ENCODE measurements at regions not wholly inside any gene's neighbourhood (a gene's known extent, or its start where the extent isn't known, plus 50 kb on each side); places are given as distances from the start of the nearest gene placed in this dataset.

DNA sequence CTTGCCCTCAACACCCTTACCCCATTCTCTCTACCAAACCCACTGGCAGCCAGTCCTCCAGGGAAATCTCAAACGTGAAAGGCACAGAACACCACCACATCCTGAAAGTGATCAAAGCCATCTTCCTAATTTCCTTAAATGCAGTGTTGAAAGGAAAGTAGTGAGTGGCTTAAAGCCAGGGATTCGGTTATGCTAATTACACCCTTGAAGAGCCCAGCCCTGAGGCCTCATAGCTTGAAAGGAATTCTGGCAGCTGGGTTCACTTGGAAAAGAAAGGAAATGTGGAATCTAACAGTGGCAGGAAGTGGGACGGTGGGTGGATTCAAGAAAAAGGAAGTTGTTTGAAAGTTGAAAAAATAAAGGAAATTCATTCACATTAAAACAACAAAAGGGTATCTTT, 73.0 kb upstream of the FICD start:
- TF ChIP-seq, protein P1, sequence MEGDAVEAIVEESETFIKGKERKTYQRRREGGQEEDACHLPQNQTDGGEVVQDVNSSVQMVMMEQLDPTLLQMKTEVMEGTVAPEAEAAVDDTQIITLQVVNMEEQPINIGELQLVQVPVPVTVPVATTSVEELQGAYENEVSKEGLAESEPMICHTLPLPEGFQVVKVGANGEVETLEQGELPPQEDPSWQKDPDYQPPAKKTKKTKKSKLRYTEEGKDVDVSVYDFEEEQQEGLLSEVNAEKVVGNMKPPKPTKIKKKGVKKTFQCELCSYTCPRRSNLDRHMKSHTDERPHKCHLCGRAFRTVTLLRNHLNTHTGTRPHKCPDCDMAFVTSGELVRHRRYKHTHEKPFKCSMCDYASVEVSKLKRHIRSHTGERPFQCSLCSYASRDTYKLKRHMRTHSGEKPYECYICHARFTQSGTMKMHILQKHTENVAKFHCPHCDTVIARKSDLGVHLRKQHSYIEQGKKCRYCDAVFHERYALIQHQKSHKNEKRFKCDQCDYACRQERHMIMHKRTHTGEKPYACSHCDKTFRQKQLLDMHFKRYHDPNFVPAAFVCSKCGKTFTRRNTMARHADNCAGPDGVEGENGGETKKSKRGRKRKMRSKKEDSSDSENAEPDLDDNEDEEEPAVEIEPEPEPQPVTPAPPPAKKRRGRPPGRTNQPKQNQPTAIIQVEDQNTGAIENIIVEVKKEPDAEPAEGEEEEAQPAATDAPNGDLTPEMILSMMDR (IDR thresholded peaks at IDR 0.05) = no peak
- no peak for TF ChIP-seq POLR2A (IDR thresholded peaks at IDR 0.05)

All from thyroid gland (tissue), 4 donors.